ENCODE measurements at regions not wholly inside any gene's neighbourhood (a gene's known extent, or its start where the extent isn't known, plus 50 kb on each side); places are given as distances from the start of the nearest gene placed in this dataset.

GRCh38 chr17:77635176-77635575, 323.3 kb upstream of the TNRC6C start:
- TF ChIP-seq POLR2AphosphoS5 (IDR thresholded peaks at IDR 0.05; ENCODE audit: low read depth, low read length): no peak
- no peak for TF ChIP-seq REST (IDR thresholded peaks at IDR 0.05; ENCODE audit: insufficient read depth in 1 of 2, low read depth in 2 of 2, low read length in 2 of 2)

Measured in PFSK-1 (cell line).